Esophagus squamous epithelium (tissue), 5 donors: ENCODE measurements at regions not wholly inside any gene's neighbourhood (a gene's known extent, or its start where the extent isn't known, plus 50 kb on each side); places are given as distances from the start of the nearest gene placed in this dataset.

ENCODE experiments used
- DNase-seq: peaks from one replicate; lab custom pipeline; 2025; lab: John Stamatoyannopoulos, UW
- H3K27ac ChIP-seq, 4 donors: fragments of 200-600 bp; sonication (generic); one replicate each; pipeline ENCODE4 v1.5.1; 2016 to 2019; ENCODE audit warnings: mild to moderate bottlenecking in 1 of 4
- H3K27me3 ChIP-seq, 4 donors: fragments of 200-600 bp; sonication (generic); 1 replicate in 3 of 4; 2 replicates in 1 of 4; pipeline versions ENCODE4 v1.5.1 to v1.6.0; 2017 to 2021; ENCODE audit warnings: antibody characterized with exemption in 1 of 4
- H3K36me3 ChIP-seq, 3 donors: fragments of 200-600 bp; sonication (generic); one replicate each; pipeline ENCODE4 v1.5.1; 2016 to 2019
- H3K4me1 ChIP-seq, 3 donors: fragments of 200-600 bp; sonication (generic); one replicate each; pipeline ENCODE4 v1.5.1; 2017 to 2019
- H3K4me3 ChIP-seq, 4 donors: fragments of 200-600 bp; sonication (generic); 1 replicate in 3 of 4; 2 replicates in 1 of 4; pipeline ENCODE4 v1.5.1; 2016 to 2019; ENCODE audit warnings: mild to moderate bottlenecking in 2 of 4, moderate library complexity in 1 of 4
- H3K9me3 ChIP-seq, 3 donors: fragments of 200-600 bp; sonication (generic); one replicate each; pipeline ENCODE4 v1.5.1; 2016 to 2019
- CTCF ChIP-seq, 6 experiments: fragments of 450-650 bp in 4 of 6; fragments of 200-600 bp in 2 of 6; sonication (generic) in 2 of 6; IDR thresholded peaks; one replicate each; pipeline ENCODE4 v1.5.1; 2016 to 2019; ENCODE audit warnings: antibody characterized with exemption in 6 of 6, mild to moderate bottlenecking in 4 of 6, moderate library complexity in 4 of 6
- POLR2A ChIP-seq, 4 donors: fragments of 450-650 bp; IDR thresholded peaks; one replicate each; pipeline ENCODE4 v1.6.1; 2017; ENCODE audit warnings: antibody characterized with exemption in 4 of 4, mild to moderate bottlenecking in 4 of 4, moderate library complexity in 3 of 4
- WGBS, 2 donors: methylation state at CpG; one replicate each; pipeline ENCODE4 v1.1.5; 2018; 5-methylcytosine and 5-hydroxymethylcytosine counted together
- intact Hi-C: fragments of 100-400 bp; cut with DNase I; formaldehyde crosslinking; loops from one replicate; pipeline ENCODE4 v1.15.0; 2022
- donor health status: DM: yes; HTN: yes; CAD: no.

- H3K4me3 ChIP-seq = no peak overlapping the region
- 16 to 24% methylated on average over 3 of the region's 3 CpGs for WGBS, 2 donors
- H3K36me3 ChIP-seq = no peaks in the 10 kb centered on the region
- no peak for DNase-seq
- no peaks in the 10 kb centered on the region for H3K9me3 ChIP-seq
- intact Hi-C loops = no loop called here
- no peaks in the 10 kb centered on the region for H3K4me1 ChIP-seq
- H3K27ac ChIP-seq = no peak overlapping the region
- TF ChIP-seq CTCF (IDR thresholded peaks at IDR 0.05) (no peak), POLR2A (IDR thresholded peaks at IDR 0.05) (no peak)
- peaks cover 0 to 33% (median 0%) of the 10 kb centered on the region in 4 donors for H3K27me3 ChIP-seq
Measured at GRCh38 chr17:34703533-34703932, 124.2 kb downstream of the TMEM132E start.

GRCh38 chr17:34699181-34699580 is 119.8 kb downstream of the TMEM132E start:
- DNase-seq = no peak
- no peaks in the 10 kb centered on the region for H3K4me1 ChIP-seq
- intact Hi-C loops = no loop called here
- WGBS, 2 donors = 36 to 39% methylated on average over 4 of the region's 4 CpGs
- H3K9me3 ChIP-seq = no peaks in the 10 kb centered on the region
- H3K27ac ChIP-seq = no peak overlapping the region
- H3K36me3 ChIP-seq = no peaks in the 10 kb centered on the region
- no peak overlapping the region for H3K4me3 ChIP-seq
- peaks cover 0 to 27% (median 0%) of the 10 kb centered on the region in 4 donors for H3K27me3 ChIP-seq
- TF ChIP-seq POLR2A (IDR thresholded peaks at IDR 0.05) (no peak), CTCF (IDR thresholded peaks at IDR 0.05) (no peak)

- intact Hi-C loops = no loop called here
- 26 to 38% methylated on average over 1 of the region's 1 CpG for whole genome bisulfite sequencing, 2 donors
Measured at GRCh38 chr17:34692920-34693319, 113.5 kb downstream of the TMEM132E start.

More at GRCh38 chr17:34692920-34693319, 113.5 kb downstream of the TMEM132E start:
- DNase-seq = no peak
- H3K9me3 ChIP-seq = no peaks in the 10 kb centered on the region
- no peaks in the 10 kb centered on the region for H3K27me3 ChIP-seq
- no peaks in the 10 kb centered on the region for H3K4me1 ChIP-seq
- no peak overlapping the region for H3K27ac ChIP-seq
- H3K36me3 ChIP-seq = no peaks in the 10 kb centered on the region
- no peak overlapping the region for H3K4me3 ChIP-seq
- TF ChIP-seq CTCF (IDR thresholded peaks at IDR 0.05) (no peak), POLR2A (IDR thresholded peaks at IDR 0.05) (no peak)
